ENCODE measurements at regions not wholly inside any gene's neighbourhood (a gene's known extent, or its start where the extent isn't known, plus 50 kb on each side); places are given as distances from the start of the nearest gene placed in this dataset.

- TF ChIP-seq CTCF (IDR thresholded peaks at IDR 0.05): peak in 3 of 4 experiments; percentile 16 to 57 (median 46)
- TF ChIP-seq POLR2A (IDR thresholded peaks at IDR 0.05): no peak
- no peak for TF ChIP-seq POLR2AphosphoS5 (IDR thresholded peaks at IDR 0.05)
- no peak for TF ChIP-seq EP300 (IDR thresholded peaks at IDR 0.05)
Observed at GRCh38 chr15:81939604-81940440, 106.0 kb downstream of the MEX3B start.

Measured in gastroesophageal sphincter (tissue), 3 donors.